Ascending aorta (tissue), 2 donors: ENCODE measurements at regions not wholly inside any gene's neighbourhood (a gene's known extent, or its start where the extent isn't known, plus 50 kb on each side); places are given as distances from the start of the nearest gene placed in this dataset.

ENCODE experiments used
- DNase-seq, 2 donors: peaks; one replicate each; pipeline ENCODE4 v3.0.0-alpha.2; 2019; ENCODE audit warnings: low spot score in 2 of 2
- H3K27ac ChIP-seq, 2 donors: fragments of 200-600 bp; sonication (generic); one replicate each; pipeline ENCODE4 v1.5.1; 2016 to 2017; ENCODE audit warnings: mild to moderate bottlenecking in 1 of 2
- H3K27me3 ChIP-seq: fragments of 200-600 bp; sonication (generic); one replicate; pipeline ENCODE4 v1.5.1; 2017
- H3K36me3 ChIP-seq, 2 donors: fragments of 200-600 bp; sonication (generic); one replicate each; pipeline ENCODE4 v1.5.1; 2016
- H3K4me1 ChIP-seq, 2 donors: fragments of 200-600 bp; sonication (generic); one replicate each; pipeline ENCODE4 v1.5.1; 2016 to 2017; ENCODE audit warnings: mild to moderate bottlenecking in 1 of 2
- H3K4me3 ChIP-seq, 2 donors: fragments of 200-600 bp; sonication (generic); one replicate each; pipeline ENCODE4 v1.5.1; 2016 to 2017; ENCODE audit warnings: mild to moderate bottlenecking in 1 of 2
- H3K9me3 ChIP-seq, 2 donors: fragments of 200-600 bp; sonication (generic); one replicate each; pipeline ENCODE4 v1.5.1; 2016
- CTCF ChIP-seq, 3 experiments: fragments of 200-600 bp in 2 of 3; fragments of 450-650 bp in 1 of 3; sonication (generic) in 2 of 3; IDR thresholded peaks; one replicate each; pipeline ENCODE4 v1.5.1; 2016 to 2019; ENCODE audit warnings: antibody characterized with exemption in 3 of 3, mild to moderate bottlenecking in 1 of 3, moderate library complexity in 1 of 3
- intact Hi-C: fragments of 100-400 bp; cut with DNase I; formaldehyde crosslinking; loops from one replicate; pipeline ENCODE4 v1.15.1; 2023

- H3K27ac ChIP-seq, result no peak overlapping the region
- intact Hi-C loops, result no loop called here
- H3K4me3 ChIP-seq, result no peak overlapping the region
- no peaks in the 10 kb centered on the region for H3K27me3 ChIP-seq
- no peaks in the 10 kb centered on the region for H3K9me3 ChIP-seq
- peaks cover 0 to under 1% of the 10 kb centered on the region in 2 donors for H3K4me1 ChIP-seq
- no peaks in the 10 kb centered on the region for H3K36me3 ChIP-seq
- TF ChIP-seq CTCF (IDR thresholded peaks at IDR 0.05), result no peak
- no peak for DNase-seq
These were observed 411.7 kb downstream of the IRS2 start for GRCh38 chr13:109374609-109375200.

- no peak for DNase-seq
- no peak for TF ChIP-seq CTCF (IDR thresholded peaks at IDR 0.05)
- Histone ChIP-seq H3K4me1 (peaks cover 6 to 10% of the 10 kb centered on the region in 2 donors), H3K27ac (no peak overlapping the region), H3K9me3 (no peaks in the 10 kb centered on the region), H3K36me3 (no peaks in the 10 kb centered on the region), H3K4me3 (no peak overlapping the region), H3K27me3 (no peaks in the 10 kb centered on the region)
- intact Hi-C loops, result no loop called here
These were observed 413.7 kb downstream of the IRS2 start for GRCh38 chr13:109372666-109373065.

- Histone ChIP-seq H3K36me3 (no peaks in the 10 kb centered on the region), H3K9me3 (no peaks in the 10 kb centered on the region), H3K4me3 (no peak overlapping the region), H3K4me1 (peaks cover 6 to 10% of the 10 kb centered on the region in 2 donors), H3K27ac (no peak overlapping the region), H3K27me3 (no peaks in the 10 kb centered on the region)
- no peak for DNase-seq
- no peak for TF ChIP-seq CTCF (IDR thresholded peaks at IDR 0.05)
- intact Hi-C loops, result no loop called here
These were observed 415.3 kb downstream of the IRS2 start for GRCh38 chr13:109371066-109371465.

- no peak for TF ChIP-seq CTCF (IDR thresholded peaks at IDR 0.05)
- Histone ChIP-seq H3K27ac (no peak overlapping the region), H3K36me3 (no peaks in the 10 kb centered on the region), H3K27me3 (no peaks in the 10 kb centered on the region), H3K4me1 (peaks cover 6 to 10% of the 10 kb centered on the region in 2 donors), H3K4me3 (no peak overlapping the region), H3K9me3 (no peaks in the 10 kb centered on the region)
- intact Hi-C loops, result no loop called here
- no peak for DNase-seq
These were observed 415.9 kb downstream of the IRS2 start for GRCh38 chr13:109370496-109370895.

GRCh38 chr13:109369353-109370052 lies 416.9 kb downstream of the IRS2 start:
- Histone ChIP-seq H3K4me1 (peaks cover 6 to 10% of the 10 kb centered on the region in 2 donors), H3K27ac (peak overlapping the region; percentile 46 to 53), H3K27me3 (no peaks in the 10 kb centered on the region), H3K4me3 (peak overlapping the region in 1 of 2 donors; percentile 40), H3K36me3 (no peaks in the 10 kb centered on the region), H3K9me3 (no peaks in the 10 kb centered on the region)
- no peak for TF ChIP-seq CTCF (IDR thresholded peaks at IDR 0.05)
- intact Hi-C loops, result no loop called here
- DNase-seq, result no peak
